ENCODE measurements at regions not wholly inside any gene's neighbourhood (a gene's known extent, or its start where the extent isn't known, plus 50 kb on each side); places are given as distances from the start of the nearest gene placed in this dataset.

GRCh38 chr11:92122561-92122960 is 102.1 kb upstream of the FAT3 start:
- no peak overlapping the region for H3K4me2 ChIP-seq
- H3K27me3 ChIP-seq (ENCODE audit: insufficient read depth) = no peaks in the 10 kb centered on the region
- no peaks in the 10 kb centered on the region for H3K79me2 ChIP-seq (ENCODE audit: insufficient read depth)
- no peaks in the 10 kb centered on the region for H3K9me3 ChIP-seq
- H3K9ac ChIP-seq = no peak overlapping the region
- peaks cover 4 to 16% of the 10 kb centered on the region in 2 experiments for H3K4me1 ChIP-seq (ENCODE audit: control insufficient read depth in 1 of 2, insufficient read depth in 2 of 2, low read depth in 1 of 2, low read length in 1 of 2)
- no peaks in the 10 kb centered on the region for H4K20me1 ChIP-seq (ENCODE audit: insufficient read depth)
- no peaks in the 10 kb centered on the region for H3K36me3 ChIP-seq (replicated peaks in 1 of 2; ENCODE audit: control insufficient read depth in 1 of 2, insufficient read depth in 2 of 2, low read length in 1 of 2)
- H3K27ac ChIP-seq (ENCODE audit: low read depth in 2 of 2, low read length in 1 of 2) = peak overlapping the region in 1 of 2 experiments; percentile 83; a peak in 2 of 4 replicates
- DNase-seq = no peak
- POLR2A ChIA-PET = no interaction called here
- no peak overlapping the region for H2AFZ ChIP-seq (ENCODE audit: low read depth)
- whole genome bisulfite sequencing (ENCODE audit: low lambda C conversion rate) = 63% methylated on average over 1 of the region's 1 CpG
- H3K4me3 ChIP-seq (ENCODE audit: low read depth in 2 of 2, low read length in 1 of 2) = no peak overlapping the region
- no peaks in the 10 kb centered on the region for H3K9me2 ChIP-seq
- TF ChIP-seq MAX (IDR thresholded peaks at IDR 0.05; ENCODE audit: low read depth) (no peak), RXRA (IDR thresholded peaks at IDR 0.05; ENCODE audit: borderline replicate concordance, low read depth) (0 out of 2 replicates have a peak, but pooled peaks have one; percentile 17), RAD21 (IDR thresholded peaks at IDR 0.05; ENCODE audit: low read length) (no peak)
- H3F3A ChIP-seq (replicated peaks; ENCODE audit: insufficient read depth) = peaks cover 31% of the 10 kb centered on the region
- CTCF ChIA-PET = no interaction called here

GRCh38 chr11:92111287-92111686 is 113.3 kb upstream of the FAT3 start:
- Histone ChIP-seq H3K9ac (no peak overlapping the region), H3K9me2 (no peaks in the 10 kb centered on the region), H2AFZ (ENCODE audit: low read depth) (no peak overlapping the region), H3K36me3 (replicated peaks in 1 of 2; ENCODE audit: control insufficient read depth in 1 of 2, insufficient read depth in 2 of 2, low read length in 1 of 2) (no peaks in the 10 kb centered on the region), H3K27ac (ENCODE audit: low read depth in 2 of 2, low read length in 1 of 2) (no peak overlapping the region), H3K4me1 (ENCODE audit: control insufficient read depth in 1 of 2, insufficient read depth in 2 of 2, low read depth in 1 of 2, low read length in 1 of 2) (peaks cover 0 to 5% of the 10 kb centered on the region in 2 experiments; a peak in 1 of 4 replicates), H4K20me1 (ENCODE audit: insufficient read depth) (no peaks in the 10 kb centered on the region), H3K27me3 (ENCODE audit: insufficient read depth) (no peaks in the 10 kb centered on the region), H3K4me3 (ENCODE audit: low read depth in 2 of 2, low read length in 1 of 2) (no peak overlapping the region), H3F3A (replicated peaks; ENCODE audit: insufficient read depth) (no peaks in the 10 kb centered on the region), H3K9me3 (peaks cover 6% of the 10 kb centered on the region; the same call in 1 of the 2 replicates), H3K79me2 (ENCODE audit: insufficient read depth) (no peaks in the 10 kb centered on the region), H3K4me2 (no peak overlapping the region)
- POLR2A ChIA-PET = no interaction called here
- TF ChIP-seq RCOR1 (IDR thresholded peaks at IDR 0.05; ENCODE audit: low read length) (no peak), USF1 (IDR thresholded peaks at IDR 0.05; ENCODE audit: borderline replicate concordance, low read depth) (no peak), GABPA (IDR thresholded peaks at IDR 0.05; ENCODE audit: low read depth) (no peak), FOXM1 (IDR thresholded peaks at IDR 0.05; ENCODE audit: low read depth) (no peak), EZH2phosphoT487 (IDR thresholded peaks at IDR 0.05; ENCODE audit: borderline replicate concordance, low read depth) (no peak), FOSL2 (IDR thresholded peaks at IDR 0.05; ENCODE audit: borderline replicate concordance, low read depth) (no peak), CTCF (IDR thresholded peaks at IDR 0.05) (no peak), ELF1 (IDR thresholded peaks at IDR 0.05) (no peak), SIN3A (IDR thresholded peaks at IDR 0.05; ENCODE audit: borderline replicate concordance, low read depth, low read length) (no peak), NRF1 (IDR thresholded peaks at IDR 0.05; ENCODE audit: low read depth, low read length) (no peak), TEAD4 (IDR thresholded peaks at IDR 0.05; ENCODE audit: borderline replicate concordance, insufficient read depth) (no peak), YY1 (IDR thresholded peaks at IDR 0.05; ENCODE audit: low read depth) (no peak)
- CTCF ChIA-PET = no interaction called here
- 32% methylated on average over 3 of the region's 4 CpGs for WGBS (ENCODE audit: low lambda C conversion rate)
- DNase-seq = no peak

Data from SK-N-SH (cell line).